ENCODE measurements at regions not wholly inside any gene's neighbourhood (a gene's known extent, or its start where the extent isn't known, plus 50 kb on each side); places are given as distances from the start of the nearest gene placed in this dataset.

GRCh38 chr11:10918275-10918674 is 60.4 kb upstream of the ZBED5 start:
- no peak overlapping the region for H4K5ac ChIP-seq (ENCODE audit: insufficient read length, low read depth, low read length)
- peaks cover 11 to 13% of the 10 kb centered on the region in 2 experiments for H3K9me3 ChIP-seq (ENCODE audit: insufficient read depth in 2 of 2, low read depth in 1 of 2, low read length in 1 of 2)
- H2AFZ ChIP-seq (ENCODE audit: low read length), result no peak overlapping the region
- H2BK20ac ChIP-seq (ENCODE audit: low read length), result no peak overlapping the region
- 85% methylated on average over 1 of the region's 1 CpG; no CpG with 5 or more reads in 1 of the 2 experiments for WGBS, 2 experiments (ENCODE audit: extremely low coverage in 1 of 2, insufficient coverage in 1 of 2, insufficient read length in 1 of 2, insufficient replicate concordance in 2 of 2, low coverage in 1 of 2, low lambda C conversion rate in 2 of 2, missing lambda C conversion rate in 1 of 2)
- no peak overlapping the region for H3K4me3 ChIP-seq (ENCODE audit: extremely low read depth in 1 of 4, insufficient read depth in 2 of 4, low read depth in 3 of 4, low read length in 4 of 4)
- no peak overlapping the region for H4K91ac ChIP-seq (replicated peaks; ENCODE audit: insufficient read length, low read length)
- H4K8ac ChIP-seq (ENCODE audit: extremely low read depth, insufficient read depth, low read length), result no peak overlapping the region
- H3K4ac ChIP-seq (replicated peaks; ENCODE audit: insufficient read length, low read depth, low read length), result no peak overlapping the region
- no peak overlapping the region for H3K4me2 ChIP-seq (ENCODE audit: insufficient read depth in 1 of 2, low read depth in 2 of 2, low read length in 2 of 2)
- no peak overlapping the region for H3K9ac ChIP-seq (replicated peaks in 1 of 4; ENCODE audit: extremely low read depth in 1 of 4, low read depth in 3 of 4, low read length in 3 of 4)
- H3K18ac ChIP-seq (ENCODE audit: extremely low read depth, low read length), result no peak overlapping the region
- H3K14ac ChIP-seq (ENCODE audit: insufficient read length), result no peak overlapping the region
- H3K4me1 ChIP-seq (replicated peaks in 1 of 4; ENCODE audit: control insufficient read depth in 3 of 4, insufficient read depth in 4 of 4, low read length in 3 of 4), result no peaks in the 10 kb centered on the region
- H3K23me2 ChIP-seq (ENCODE audit: low read depth, low read length), result peaks cover 2% of the 10 kb centered on the region; the same call in 1 of the 2 replicates
- no peak overlapping the region for H3K56ac ChIP-seq (replicated peaks; ENCODE audit: insufficient read length, low read depth, low read length)
- no peaks in the 10 kb centered on the region for H4K20me1 ChIP-seq (replicated peaks in 1 of 2; ENCODE audit: control insufficient read depth in 1 of 2, insufficient read depth in 2 of 2, low read length in 2 of 2)
- ChIA-PET CTCF (ENCODE audit: partially characterized antibody) (interaction anchor here (1.4 kb wide), 1 partner anchor 40 kb away, joined by 5 read pairs; no protein-coding TSS in a partner anchor), POLR2A (ENCODE audit: partially characterized antibody) (interaction anchor here (1.0 kb wide), 1 partner anchor 10 kb away, joined by 3 read pairs; no protein-coding TSS in a partner anchor)
- FAIRE-seq (no peak), DNase-seq (ENCODE audit: low read depth in 1 of 2, low spot score in 2 of 2) (no peak)
- no peak for TF ChIP-seq SAP30 (IDR thresholded peaks at IDR 0.05; ENCODE audit: insufficient read depth, insufficient replicate concordance, low read length)
- no peak for TF ChIP-seq CBX5 (IDR thresholded peaks at IDR 0.05; ENCODE audit: low read depth, low read length)
- no peak for TF ChIP-seq YY1 (IDR thresholded peaks at IDR 0.05; ENCODE audit: low read depth, low read length)
- TF ChIP-seq EP300 (IDR thresholded peaks at IDR 0.05; ENCODE audit: borderline replicate concordance in 1 of 2, low read depth in 2 of 2, low read length in 2 of 2), result no peak
- no peak overlapping the region for H3K23ac ChIP-seq (ENCODE audit: insufficient read length)
- no peak overlapping the region for H2AK5ac ChIP-seq (ENCODE audit: low read depth, low read length)
- H2BK5ac ChIP-seq (ENCODE audit: low read depth, low read length), result no peak overlapping the region
- no peaks in the 10 kb centered on the region for H3K27me3 ChIP-seq (replicated peaks in 1 of 4; ENCODE audit: control insufficient read depth in 3 of 4, extremely low read depth in 1 of 4, insufficient read depth in 3 of 4, low read length in 3 of 4)
- H2BK120ac ChIP-seq (replicated peaks; ENCODE audit: low read depth, low read length), result no peak overlapping the region
- H3K27ac ChIP-seq (ENCODE audit: low read depth, low read length), result no peak overlapping the region
- H3K79me2 ChIP-seq (ENCODE audit: control insufficient read depth in 1 of 2, insufficient read depth in 2 of 2, low read length in 2 of 2), result no peaks in the 10 kb centered on the region
- no peak overlapping the region for H2BK15ac ChIP-seq (ENCODE audit: low read length)
- no peaks in the 10 kb centered on the region for H3K79me1 ChIP-seq (ENCODE audit: low read depth, low read length)
- H2BK12ac ChIP-seq (ENCODE audit: low read depth, low read length), result no peak overlapping the region
- H3K36me3 ChIP-seq (ENCODE audit: control insufficient read depth in 2 of 4, insufficient read depth in 4 of 4, low read length in 3 of 4), result no peaks in the 10 kb centered on the region

Data from H1 (cell line).